Stimulated activated naive CD8-positive, alpha-beta T cell treated with anti-CD3 and anti-CD28 coated beads, Interleukin-15, amount 100 ng/mL, for 72 hours (primary cell): ENCODE measurements at regions not wholly inside any gene's neighbourhood (a gene's known extent, or its start where the extent isn't known, plus 50 kb on each side); places are given as distances from the start of the nearest gene placed in this dataset.
"Not testable (repeated sequence)": the region's sequence is repeated elsewhere in the genome, so short reads cannot be mapped to it uniquely, and the experiment has no call there.

ENCODE experiments used
- ATAC-seq: fragments of 150-1000 bp; cut with Tn5 transposase; 2 replicates; pipeline ENCODE4 v1.10.0; 2021; ENCODE audit warnings: mild to moderate bottlenecking, moderate library complexity
- DNase-seq, 2 donors: peaks; one replicate each; pipeline ENCODE4 v3.0.0; 2021 to 2022
- H3K27ac Mint-ChIP-seq, 2 donors: one replicate each; pipeline ENCODE4 v1.8.0; 2022; ENCODE audit warnings: mild to moderate bottlenecking in 2 of 2, mixed read lengths in 2 of 2, moderate library complexity in 2 of 2
- H3K27me3 Mint-ChIP-seq: one replicate; pipeline ENCODE4 v1.8.0; 2022; ENCODE audit warnings: mixed read lengths
- H3K4me1 Mint-ChIP-seq: one replicate; pipeline ENCODE4 v1.8.0; 2022; ENCODE audit warnings: mild to moderate bottlenecking, mixed read lengths
- H3K4me3 Mint-ChIP-seq, 2 donors: one replicate each; pipeline ENCODE4 v1.8.0; 2022; ENCODE audit warnings: mild to moderate bottlenecking in 2 of 2, mixed read lengths in 2 of 2, moderate library complexity in 1 of 2
- H3K9me3 Mint-ChIP-seq, 2 donors: one replicate each; pipeline ENCODE4 v1.8.0; 2022; ENCODE audit warnings: mixed read lengths in 2 of 2

DNA sequence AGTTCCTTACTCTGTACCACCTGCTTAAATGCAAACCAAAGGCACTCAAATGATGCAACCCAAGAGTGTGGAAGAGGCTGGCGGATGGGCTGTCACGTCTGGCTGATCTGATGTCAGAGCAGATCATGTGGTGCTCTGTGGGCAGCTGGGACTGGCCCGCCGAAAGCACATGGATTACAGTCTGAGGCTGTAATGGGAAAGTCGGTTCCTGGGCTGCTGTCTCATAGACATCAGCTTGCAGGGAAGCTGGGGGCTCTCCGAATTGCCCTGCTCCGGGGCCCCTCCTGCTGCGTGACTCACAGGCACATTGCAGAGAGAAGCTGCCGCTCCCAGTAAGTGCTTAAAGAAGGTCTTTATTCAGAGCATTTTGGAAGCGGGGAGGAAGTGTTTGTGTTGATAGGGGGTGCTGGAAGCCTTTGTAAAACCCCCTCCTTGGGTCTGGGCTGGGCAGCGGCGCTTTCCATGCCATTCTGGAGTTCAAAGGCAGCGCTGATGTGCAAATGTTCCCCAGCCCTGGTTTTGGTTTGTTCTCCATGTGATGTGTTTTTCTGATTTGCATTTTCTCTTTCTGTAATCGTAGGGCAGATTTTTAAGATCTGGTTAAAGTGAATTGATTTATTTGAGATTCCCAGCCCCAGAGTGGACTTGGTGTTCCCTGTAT is 181.1 kb downstream of the LARP7 start:
- Mint-ChIP-seq H3K27me3 (peaks cover 33% of the 10 kb centered on the region), H3K9me3 (no peaks in the 10 kb centered on the region), H3K4me3 (peak overlapping the region; percentile 85 to 87), H3K4me1 (peaks cover 30% of the 10 kb centered on the region), H3K27ac (peak overlapping the region; percentile 95 to 96)
- peak; percentile 95 for ATAC-seq
- peak; percentile 52 to 82 for DNase-seq

- Mint-ChIP-seq H3K27ac (peak overlapping the region; percentile 95 to 96), H3K4me3 (peak overlapping the region; percentile 85 to 87), H3K4me1 (peaks cover 29% of the 10 kb centered on the region), H3K27me3 (peaks cover 33% of the 10 kb centered on the region), H3K9me3 (no peaks in the 10 kb centered on the region)
- DNase-seq (no peak), ATAC-seq (no peak)
Observed at GRCh38 chr4:112818594-112818965, 181.6 kb downstream of the LARP7 start.

DNA sequence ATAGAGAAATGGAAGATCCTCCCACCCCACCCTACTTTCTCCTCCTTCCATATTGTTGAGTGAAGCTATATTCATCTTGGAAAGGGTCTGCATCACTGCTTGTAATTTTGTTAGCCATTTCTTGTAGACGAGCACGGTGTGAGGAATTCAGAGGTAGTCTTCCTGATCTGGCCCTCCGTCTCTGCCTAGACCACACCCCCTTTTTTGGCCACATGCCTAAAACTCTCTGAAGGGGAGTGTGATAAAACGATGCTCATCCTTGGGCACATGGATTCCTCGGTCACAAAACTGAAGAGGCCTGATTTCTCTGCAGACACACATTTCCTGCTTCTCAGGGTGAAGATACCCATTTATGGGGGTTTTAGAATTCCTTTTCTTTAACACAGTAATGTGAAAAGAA is 182.8 kb downstream of the LARP7 start:
- Mint-ChIP-seq H3K27ac (no peak overlapping the region), H3K4me1 (peaks cover 20% of the 10 kb centered on the region), H3K27me3 (peaks cover 33% of the 10 kb centered on the region), H3K9me3 (no peaks in the 10 kb centered on the region), H3K4me3 (no peak overlapping the region)
- ATAC-seq (no peak), DNase-seq (no peak)

DNA sequence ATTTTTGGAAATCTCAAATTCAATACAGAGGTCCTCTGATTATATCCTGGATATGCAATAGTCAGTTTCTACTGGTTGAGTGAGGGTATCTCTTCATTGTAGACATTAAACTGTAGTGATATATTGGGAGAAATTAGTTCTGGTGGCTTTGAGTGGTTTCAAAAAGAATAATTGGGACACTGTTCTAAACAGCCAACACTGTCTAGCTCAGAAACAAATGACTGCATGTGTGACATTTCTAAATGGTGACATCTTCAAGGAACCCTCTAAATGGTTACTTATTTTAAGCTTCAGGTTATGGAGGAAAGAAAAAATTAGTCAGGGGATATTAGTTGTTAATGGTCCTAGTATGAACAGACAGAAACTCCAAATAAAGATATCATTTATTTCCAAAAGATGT is 186.2 kb downstream of the LARP7 start:
- H3K9me3 Mint-ChIP-seq: no peaks in the 10 kb centered on the region
- H3K4me3 Mint-ChIP-seq: no peak overlapping the region
- DNase-seq (no peak), ATAC-seq (no peak)
- no peak overlapping the region for H3K27ac Mint-ChIP-seq
- H3K27me3 Mint-ChIP-seq: peaks cover 33% of the 10 kb centered on the region
- peaks cover 11% of the 10 kb centered on the region for H3K4me1 Mint-ChIP-seq

- Mint-ChIP-seq H3K4me3 (no peak overlapping the region), H3K4me1 (peaks cover 7% of the 10 kb centered on the region), H3K27me3 (peaks cover 29% of the 10 kb centered on the region), H3K27ac (no peak overlapping the region), H3K9me3 (no peaks in the 10 kb centered on the region)
- no peak for DNase-seq
- ATAC-seq: no peak
Observed at GRCh38 chr4:112823606-112824005, 186.7 kb downstream of the LARP7 start.

- peaks cover 10% of the 10 kb centered on the region for H3K27me3 Mint-ChIP-seq
- no peak overlapping the region for H3K4me3 Mint-ChIP-seq
- no peak for DNase-seq
- no peaks in the 10 kb centered on the region for H3K9me3 Mint-ChIP-seq
- H3K27ac Mint-ChIP-seq: no peak overlapping the region
- ATAC-seq: no peak
- H3K4me1 Mint-ChIP-seq: no peaks in the 10 kb centered on the region
Observed at GRCh38 chr4:112830753-112831386, 193.9 kb downstream of the LARP7 start.

GRCh38 chr4:112832493-112832892 is 195.6 kb downstream of the LARP7 start:
- ATAC-seq (no peak), DNase-seq (no peak)
- Mint-ChIP-seq H3K27ac (no peak overlapping the region), H3K9me3 (peaks cover 6 to 10% of the 10 kb centered on the region in 2 donors), H3K4me3 (no peak overlapping the region), H3K4me1 (no peaks in the 10 kb centered on the region), H3K27me3 (peaks cover 12% of the 10 kb centered on the region)

- H3K4me3 Mint-ChIP-seq: no peak overlapping the region
- H3K4me1 Mint-ChIP-seq: no peaks in the 10 kb centered on the region
- H3K27ac Mint-ChIP-seq: no peak overlapping the region
- H3K9me3 Mint-ChIP-seq: peaks cover 6 to 10% of the 10 kb centered on the region in 2 donors
- H3K27me3 Mint-ChIP-seq: peaks cover 18% of the 10 kb centered on the region
- DNase-seq (no peak), ATAC-seq (no peak)
Observed at GRCh38 chr4:112836895-112837294, 200.0 kb downstream of the LARP7 start.

- not testable (repeated sequence) for H3K4me3 Mint-ChIP-seq, DNase-seq, H3K9me3 Mint-ChIP-seq, H3K4me1 Mint-ChIP-seq, ATAC-seq, H3K27ac Mint-ChIP-seq
- H3K27me3 Mint-ChIP-seq: peaks cover 18% of the 10 kb centered on the region
Observed at GRCh38 chr4:112838015-112838414, 201.1 kb downstream of the LARP7 start.

DNA sequence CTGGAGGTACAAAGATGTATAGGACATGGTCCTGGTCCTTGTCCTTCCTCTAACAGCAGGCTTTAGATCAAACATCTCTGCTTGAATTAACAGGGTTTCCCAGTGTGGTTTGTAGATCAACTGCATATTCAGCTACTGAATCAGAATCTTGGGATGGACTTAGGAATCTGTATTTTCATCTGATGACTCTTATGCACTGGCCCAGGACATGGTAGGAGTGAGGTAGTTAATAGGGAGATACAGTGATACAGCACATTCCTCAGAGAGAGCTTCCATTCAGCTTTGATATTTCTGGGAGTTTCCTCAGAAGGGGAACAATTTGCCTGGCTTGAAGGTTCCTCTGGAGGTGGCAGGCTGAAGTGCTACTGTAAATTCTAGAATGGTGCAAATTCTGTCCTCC is 203.1 kb downstream of the LARP7 start:
- peaks cover 6 to 10% of the 10 kb centered on the region in 2 donors for H3K9me3 Mint-ChIP-seq
- H3K27ac Mint-ChIP-seq: peak overlapping the region in 1 of 2 donors; percentile 30
- DNase-seq: no peak
- no peak for ATAC-seq
- peaks cover 18% of the 10 kb centered on the region for H3K27me3 Mint-ChIP-seq
- no peak overlapping the region for H3K4me3 Mint-ChIP-seq
- H3K4me1 Mint-ChIP-seq: no peaks in the 10 kb centered on the region

- DNase-seq (no peak), ATAC-seq (no peak)
- peaks cover 18% of the 10 kb centered on the region for H3K27me3 Mint-ChIP-seq
- peaks cover 6 to 10% of the 10 kb centered on the region in 2 donors for H3K9me3 Mint-ChIP-seq
- peak overlapping the region in 1 of 2 donors; percentile 30 for H3K27ac Mint-ChIP-seq
- no peaks in the 10 kb centered on the region for H3K4me1 Mint-ChIP-seq
- no peak overlapping the region for H3K4me3 Mint-ChIP-seq
Observed at GRCh38 chr4:112840619-112841018, 203.7 kb downstream of the LARP7 start.

- Mint-ChIP-seq H3K4me3 (no peak overlapping the region), H3K27me3 (peaks cover 16% of the 10 kb centered on the region), H3K9me3 (peaks cover 0 to 4% of the 10 kb centered on the region in 2 donors), H3K4me1 (no peaks in the 10 kb centered on the region), H3K27ac (no peak overlapping the region)
- DNase-seq (no peak), ATAC-seq (no peak)
Observed at GRCh38 chr4:112842513-112842912, 205.6 kb downstream of the LARP7 start.

GRCh38 chr4:112845386-112845785 is 204.1 kb upstream of the ANK2 start:
- no peak for DNase-seq
- H3K27ac Mint-ChIP-seq: no peak overlapping the region
- no peak overlapping the region for H3K4me3 Mint-ChIP-seq
- H3K27me3 Mint-ChIP-seq: peaks cover 11% of the 10 kb centered on the region
- no peak for ATAC-seq
- no peaks in the 10 kb centered on the region for H3K4me1 Mint-ChIP-seq
- H3K9me3 Mint-ChIP-seq: peaks cover 0 to 4% of the 10 kb centered on the region in 2 donors

GRCh38 chr4:112847045-112847444 is 202.4 kb upstream of the ANK2 start:
- ATAC-seq (no peak), DNase-seq (no peak)
- H3K27me3 Mint-ChIP-seq: peaks cover 9% of the 10 kb centered on the region
- no peak overlapping the region for H3K27ac Mint-ChIP-seq
- no peaks in the 10 kb centered on the region for H3K4me1 Mint-ChIP-seq
- no peak overlapping the region for H3K4me3 Mint-ChIP-seq
- peaks cover 0 to 4% of the 10 kb centered on the region in 2 donors for H3K9me3 Mint-ChIP-seq

GRCh38 chr4:112847781-112848180 is 201.7 kb upstream of the ANK2 start:
- Mint-ChIP-seq H3K27ac (no peak overlapping the region), H3K27me3 (peaks cover 9% of the 10 kb centered on the region), H3K4me3 (no peak overlapping the region), H3K4me1 (no peaks in the 10 kb centered on the region), H3K9me3 (peaks cover 0 to 4% of the 10 kb centered on the region in 2 donors)
- ATAC-seq (no peak), DNase-seq (no peak)

DNA sequence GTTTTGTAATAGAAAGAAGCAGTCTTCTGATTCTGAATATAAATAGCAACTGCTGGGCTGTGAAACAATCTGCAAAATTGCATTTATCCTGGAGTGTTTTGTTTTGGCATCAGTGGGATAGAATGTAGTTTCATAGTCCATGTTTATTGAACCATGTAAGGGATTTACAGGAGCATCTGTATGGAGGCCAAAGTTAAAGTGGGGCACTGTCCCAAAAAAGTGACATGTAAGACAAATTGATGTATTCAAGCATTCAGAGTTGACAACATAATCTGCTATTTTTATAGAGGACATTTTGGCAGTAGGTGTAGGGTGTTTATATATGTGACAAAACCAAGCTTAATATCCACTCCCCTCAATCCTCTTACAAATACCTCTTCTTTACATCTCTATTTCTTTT is 200.5 kb upstream of the ANK2 start:
- Mint-ChIP-seq H3K4me1 (no peaks in the 10 kb centered on the region), H3K4me3 (no peak overlapping the region), H3K27me3 (peaks cover 12% of the 10 kb centered on the region), H3K27ac (no peak overlapping the region), H3K9me3 (peaks cover 0 to 4% of the 10 kb centered on the region in 2 donors)
- DNase-seq (no peak), ATAC-seq (no peak)
